A673 (cell line): ENCODE measurements at regions not wholly inside any gene's neighbourhood (a gene's known extent, or its start where the extent isn't known, plus 50 kb on each side); places are given as distances from the start of the nearest gene placed in this dataset.
"Not testable (repeated sequence)": the region's sequence is repeated elsewhere in the genome, so short reads cannot be mapped to it uniquely, and the experiment has no call there.

ENCODE experiments used
- EZH2 ChIP-seq: fragments of 200-600 bp; sonication (generic); IDR thresholded peaks from 2 replicates; pipeline ENCODE4 v1.6.1; 2017; ENCODE audit warnings: borderline replicate concordance, low read depth, mild to moderate bottlenecking, mixed read lengths, antibody characterized with exemption, low read length; ENCODE audit not compliant: poor library complexity, severe bottlenecking
- TF ChIP-seq, protein P1 (sequence below): fragments of 300-800, 200-600 bp; sonication (generic); conservative IDR thresholded peaks from 2 replicates; pipeline ENCODE4 v1.5.1; 2017; ENCODE audit warnings: low read depth, mild to moderate bottlenecking, antibody characterized with exemption, low read length, moderate library complexity, mixed read lengths

DNA sequence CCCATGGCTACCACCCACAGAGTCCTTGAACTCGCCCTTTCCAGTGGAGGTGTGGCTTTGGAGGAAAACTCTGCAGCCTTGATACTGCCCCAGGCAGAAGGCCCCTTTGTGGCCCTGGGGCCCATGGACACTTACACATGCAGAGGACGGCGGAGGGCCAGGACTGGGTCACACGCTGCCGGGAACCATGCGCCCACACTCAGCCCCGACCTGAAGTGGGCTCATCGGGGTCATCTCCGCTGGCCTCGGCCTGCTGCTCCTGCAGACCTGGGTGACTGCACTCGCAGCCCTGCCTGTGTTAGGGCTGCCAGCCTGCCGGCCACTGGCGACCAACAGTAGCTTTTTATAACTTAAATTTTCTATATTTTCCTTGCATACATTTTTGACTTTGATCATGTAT, 286.2 kb downstream of the TUBA3C start:
- TF ChIP-seq, protein P1, sequence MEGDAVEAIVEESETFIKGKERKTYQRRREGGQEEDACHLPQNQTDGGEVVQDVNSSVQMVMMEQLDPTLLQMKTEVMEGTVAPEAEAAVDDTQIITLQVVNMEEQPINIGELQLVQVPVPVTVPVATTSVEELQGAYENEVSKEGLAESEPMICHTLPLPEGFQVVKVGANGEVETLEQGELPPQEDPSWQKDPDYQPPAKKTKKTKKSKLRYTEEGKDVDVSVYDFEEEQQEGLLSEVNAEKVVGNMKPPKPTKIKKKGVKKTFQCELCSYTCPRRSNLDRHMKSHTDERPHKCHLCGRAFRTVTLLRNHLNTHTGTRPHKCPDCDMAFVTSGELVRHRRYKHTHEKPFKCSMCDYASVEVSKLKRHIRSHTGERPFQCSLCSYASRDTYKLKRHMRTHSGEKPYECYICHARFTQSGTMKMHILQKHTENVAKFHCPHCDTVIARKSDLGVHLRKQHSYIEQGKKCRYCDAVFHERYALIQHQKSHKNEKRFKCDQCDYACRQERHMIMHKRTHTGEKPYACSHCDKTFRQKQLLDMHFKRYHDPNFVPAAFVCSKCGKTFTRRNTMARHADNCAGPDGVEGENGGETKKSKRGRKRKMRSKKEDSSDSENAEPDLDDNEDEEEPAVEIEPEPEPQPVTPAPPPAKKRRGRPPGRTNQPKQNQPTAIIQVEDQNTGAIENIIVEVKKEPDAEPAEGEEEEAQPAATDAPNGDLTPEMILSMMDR: not testable (repeated sequence)
- not testable (repeated sequence) for TF ChIP-seq EZH2
